Pons (tissue), 1 donor: ENCODE measurements at regions not wholly inside any gene's neighbourhood (a gene's known extent, or its start where the extent isn't known, plus 50 kb on each side); places are given as distances from the start of the nearest gene placed in this dataset.
"Not testable (repeated sequence)": the region's sequence is repeated elsewhere in the genome, so short reads cannot be mapped to it uniquely, and the experiment has no call there.

Experiments
- DNase-seq: peaks from one replicate; pipeline ENCODE4 v3.0.0-alpha.2; 2016; ENCODE audit warnings: low spot score

GRCh38 chr11:50247309-50247874, 214.7 kb downstream of the OR4C45 start:
- DNase-seq: no peak

GRCh38 chr11:50267851-50268250, 235.2 kb downstream of the OR4C45 start:
- DNase-seq: no peak

- DNase-seq: no peak
Observed at GRCh38 chr11:50275133-50275532, 242.5 kb downstream of the OR4C45 start.

GRCh38 chr11:50278756-50279155, 246.1 kb downstream of the OR4C45 start:
- no peak for DNase-seq

GRCh38 chr11:50298182-50298988, 265.7 kb downstream of the OR4C45 start:
- no peak for DNase-seq

- DNase-seq: not testable (repeated sequence)
Observed at GRCh38 chr11:50330723-50331122, 298.0 kb downstream of the OR4C45 start.

GRCh38 chr11:50333861-50334260, 301.2 kb downstream of the OR4C45 start:
- peak; percentile 63 for DNase-seq

GRCh38 chr11:50337432-50337831, 304.8 kb downstream of the OR4C45 start:
- DNase-seq: peak; percentile 11

- DNase-seq: not testable (repeated sequence)
Observed at GRCh38 chr11:50348018-50348417, 315.3 kb downstream of the OR4C45 start.

- no peak for DNase-seq
Observed at GRCh38 chr11:50379484-50379883, 346.8 kb downstream of the OR4C45 start.

GRCh38 chr11:50394017-50394416, 361.3 kb downstream of the OR4C45 start:
- no peak for DNase-seq

- DNase-seq: no peak
Observed at GRCh38 chr11:50412832-50413231, 380.2 kb downstream of the OR4C45 start.

GRCh38 chr11:50423208-50423607, 390.5 kb downstream of the OR4C45 start:
- no peak for DNase-seq
